Esophagus muscularis mucosa (tissue), 4 donors: ENCODE measurements at regions not wholly inside any gene's neighbourhood (a gene's known extent, or its start where the extent isn't known, plus 50 kb on each side); places are given as distances from the start of the nearest gene placed in this dataset.

Experiments
- DNase-seq: peaks from one replicate; pipeline ENCODE4 v3.0.0-alpha.2; 2017; ENCODE audit errors: extremely low spot score
- H3K27ac ChIP-seq, 4 donors: fragments of 200-600 bp; sonication (generic); replicated peaks in 1 of 4; 1 replicate in 3 of 4; 2 replicates in 1 of 4; pipeline ENCODE4 v1.5.1; 2016 to 2019; ENCODE audit warnings: mild to moderate bottlenecking in 1 of 4
- H3K27me3 ChIP-seq, 4 donors: fragments of 200-600 bp; sonication (generic); one replicate each; pipeline versions ENCODE4 v1.5.1 to v1.6.0; 2016 to 2019
- H3K36me3 ChIP-seq, 4 donors: fragments of 200-600 bp; sonication (generic); one replicate each; pipeline ENCODE4 v1.5.1; 2016 to 2019
- H3K4me1 ChIP-seq, 4 donors: fragments of 200-600 bp; sonication (generic); one replicate each; pipeline ENCODE4 v1.5.1; 2016 to 2019
- H3K4me3 ChIP-seq, 4 donors: fragments of 200-600 bp; sonication (generic); 1 replicate in 2 of 4; 2 replicates in 2 of 4; pipeline ENCODE4 v1.5.1; 2016 to 2019; ENCODE audit warnings: mild to moderate bottlenecking in 4 of 4, moderate library complexity in 1 of 4
- H3K9me3 ChIP-seq, 4 donors: fragments of 200-600 bp; sonication (generic); 1 replicate in 3 of 4; 2 replicates in 1 of 4; pipeline ENCODE4 v1.5.1; 2016 to 2019
- CTCF ChIP-seq, 3 experiments: fragments of 200-600 bp in 2 of 3; fragments of 450-650 bp in 1 of 3; sonication (generic) in 2 of 3; IDR thresholded peaks; one replicate each; pipeline ENCODE4 v1.5.1; 2017 to 2019; ENCODE audit warnings: antibody characterized with exemption in 3 of 3, mild to moderate bottlenecking in 2 of 3, moderate library complexity in 1 of 3
- EP300 ChIP-seq: sonication (generic); formaldehyde crosslinking; IDR thresholded peaks from one replicate; pipeline ENCODE4 v1.6.1; 2017; ENCODE audit warnings: antibody characterized with exemption
- POLR2A ChIP-seq: fragments of 450-650 bp; IDR thresholded peaks from one replicate; pipeline ENCODE4 v1.6.1; 2017; ENCODE audit warnings: antibody characterized with exemption, moderate library complexity, mild to moderate bottlenecking, low read depth
- POLR2AphosphoS5 ChIP-seq, 2 donors: sonication (generic); formaldehyde crosslinking; IDR thresholded peaks; one replicate each; pipeline ENCODE4 v1.6.1; 2017; ENCODE audit warnings: antibody characterized with exemption in 2 of 2
- WGBS: methylation state at CpG from one replicate; pipeline ENCODE4 v1.1.5; 2018; 5-methylcytosine and 5-hydroxymethylcytosine counted together
- intact Hi-C: fragments of 100-400 bp; cut with DNase I; formaldehyde crosslinking; loops from one replicate; pipeline ENCODE4 v1.15.1; 2023

GRCh38 chr4:8776366-8776765 lies 95.3 kb downstream of the HMX1 start:
- 78% methylated on average over 6 of the region's 6 CpGs for WGBS
- H3K9me3 ChIP-seq: no peaks in the 10 kb centered on the region
- no peak for DNase-seq

GRCh38 chr4:8775751-8776355 lies 95.8 kb downstream of the HMX1 start:
- no peaks in the 10 kb centered on the region for H3K4me1 ChIP-seq
- DNase-seq: no peak
- H3K9me3 ChIP-seq: no peaks in the 10 kb centered on the region
- TF ChIP-seq CTCF (IDR thresholded peaks at IDR 0.05): no peak
- TF ChIP-seq POLR2A: no peak
- TF ChIP-seq EP300: no peak
- TF ChIP-seq POLR2AphosphoS5 (IDR thresholded peaks at IDR 0.05): no peak
- 87% methylated on average over 11 of the region's 21 CpGs for WGBS
- peaks cover 0 to 31% (median 0%) of the 10 kb centered on the region in 4 donors for H3K27me3 ChIP-seq
- no peak overlapping the region for H3K27ac ChIP-seq
- no peaks in the 10 kb centered on the region for H3K36me3 ChIP-seq
- H3K4me3 ChIP-seq: no peak overlapping the region
- intact Hi-C loops: no loop called here

More at GRCh38 chr4:8776366-8776765, 95.3 kb downstream of the HMX1 start:
- intact Hi-C loops: no loop called here
- H3K36me3 ChIP-seq: no peaks in the 10 kb centered on the region
- no peaks in the 10 kb centered on the region for H3K4me1 ChIP-seq
- no peak overlapping the region for H3K4me3 ChIP-seq
- TF ChIP-seq EP300: no peak
- TF ChIP-seq POLR2A: no peak
- TF ChIP-seq CTCF (IDR thresholded peaks at IDR 0.05): no peak
- TF ChIP-seq POLR2AphosphoS5 (IDR thresholded peaks at IDR 0.05): no peak
- no peak overlapping the region for H3K27ac ChIP-seq
- H3K27me3 ChIP-seq: peaks cover 0 to 36% (median 0%) of the 10 kb centered on the region in 4 donors

- Histone ChIP-seq H3K4me3 (no peak overlapping the region), H3K36me3 (no peaks in the 10 kb centered on the region), H3K27me3 (peaks cover 0 to 24% (median 0%) of the 10 kb centered on the region in 4 donors), H3K4me1 (no peaks in the 10 kb centered on the region), H3K27ac (no peak overlapping the region), H3K9me3 (no peaks in the 10 kb centered on the region)
- intact Hi-C loops: no loop called here
- TF ChIP-seq EP300 (no peak), POLR2AphosphoS5 (IDR thresholded peaks at IDR 0.05) (no peak), POLR2A (no peak), CTCF (IDR thresholded peaks at IDR 0.05) (no peak)
- WGBS: 86% methylated on average over 7 of the region's 7 CpGs
- DNase-seq: no peak
These were observed 96.5 kb downstream of the HMX1 start for GRCh38 chr4:8775121-8775520.

- H3K36me3 ChIP-seq: no peaks in the 10 kb centered on the region
- no peaks in the 10 kb centered on the region for H3K9me3 ChIP-seq
- H3K27me3 ChIP-seq: peaks cover 0 to 15% (median 0%) of the 10 kb centered on the region in 4 donors
- H3K4me1 ChIP-seq: no peaks in the 10 kb centered on the region
- no peak for DNase-seq
- no peak overlapping the region for H3K4me3 ChIP-seq
- 66% methylated on average over 5 of the region's 10 CpGs for WGBS
- H3K27ac ChIP-seq: no peak overlapping the region
- TF ChIP-seq POLR2A: no peak
- TF ChIP-seq POLR2AphosphoS5 (IDR thresholded peaks at IDR 0.05): no peak
- TF ChIP-seq CTCF (IDR thresholded peaks at IDR 0.05): no peak
- TF ChIP-seq EP300: no peak
- intact Hi-C loops: no loop called here
These were observed 97.6 kb downstream of the HMX1 start for GRCh38 chr4:8774071-8774470.
